ENCODE measurements at regions not wholly inside any gene's neighbourhood (a gene's known extent, or its start where the extent isn't known, plus 50 kb on each side); places are given as distances from the start of the nearest gene placed in this dataset.

DNA sequence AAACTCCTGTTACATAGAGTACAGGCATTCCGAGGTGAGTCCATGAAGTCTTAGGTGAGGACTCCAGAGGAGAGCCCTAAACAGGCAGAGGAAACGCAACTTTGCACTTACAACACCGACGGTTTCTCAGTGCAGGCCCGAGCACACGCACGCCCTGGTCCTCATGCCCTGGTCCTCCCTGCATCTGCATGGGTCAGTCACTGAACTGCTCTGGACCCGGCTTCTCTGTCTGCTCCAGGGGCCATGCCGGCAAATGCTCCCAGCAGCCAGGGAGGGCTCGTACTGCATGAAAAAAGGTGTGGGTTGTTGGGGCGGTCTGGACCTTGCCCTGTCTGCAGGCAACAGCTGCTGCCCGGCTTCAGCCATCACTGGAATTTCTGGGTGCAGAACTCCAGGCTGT lies 317.3 kb upstream of the SHH start:
- Mint-ChIP-seq H3K27ac (no peak overlapping the region), H3K9me3 (ENCODE audit: insufficient read depth) (no peaks in the 10 kb centered on the region), H3K4me3 (no peak overlapping the region), H3K4me1 (no peaks in the 10 kb centered on the region), H3K27me3 (no peaks in the 10 kb centered on the region)
- Histone ChIP-seq H3K4me3 (ENCODE audit: control extremely low read depth in 1 of 5, extremely low read depth in 1 of 5, insufficient read depth in 1 of 5, low read depth in 2 of 5, low read length in 4 of 5) (no peak overlapping the region), H3K4me1 (ENCODE audit: control insufficient read depth in 2 of 2, insufficient read depth in 2 of 2, low read length in 2 of 2) (no peaks in the 10 kb centered on the region), H3K27ac (ENCODE audit: low read length in 2 of 2) (no peak overlapping the region), H3K79me2 (ENCODE audit: control insufficient read depth, insufficient read depth, low read length) (no peaks in the 10 kb centered on the region), H3K36me3 (replicated peaks in 1 of 2; ENCODE audit: control extremely low read depth in 1 of 2, control insufficient read depth in 1 of 2, extremely low read depth in 1 of 2, insufficient read depth in 2 of 2, low read length in 1 of 2) (no peaks in the 10 kb centered on the region), H3K27me3 (replicated peaks in 1 of 4; ENCODE audit: control extremely low read depth in 1 of 4, control insufficient read depth in 3 of 4, insufficient read depth in 4 of 4, low read length in 3 of 4) (no peaks in the 10 kb centered on the region), H4K20me1 (ENCODE audit: control insufficient read depth, insufficient read depth, low read length, poor library complexity, severe bottlenecking) (no peaks in the 10 kb centered on the region), H2AFZ (ENCODE audit: insufficient read depth, low read depth, low read length, poor library complexity, severe bottlenecking) (no peak overlapping the region), H3K9me3 (ENCODE audit: control extremely low read depth in 1 of 3, control insufficient read depth in 2 of 3, insufficient read depth in 1 of 3, low read length in 2 of 3) (peaks cover 0 to 14% (median 0%) of the 10 kb centered on the region in 3 donors), H3K4me2 (replicated peaks; ENCODE audit: low read depth, low read length, poor library complexity, severe bottlenecking) (no peak overlapping the region), H3K9ac (ENCODE audit: low read length) (no peak overlapping the region)
- ATAC-seq (ENCODE audit: low read depth) (no peak), DNase-seq (no peak)
- ChIA-PET CTCF (no interaction called here), POLR2A (no interaction called here)
- intact Hi-C loops (cut with micrococcal nuclease) = no loop called here
- TF ChIP-seq EZH2 (IDR thresholded peaks at IDR 0.05; ENCODE audit: borderline replicate concordance, insufficient read depth, low read depth, low read length, poor library complexity, severe bottlenecking) (no peak), CTCF (IDR thresholded peaks at IDR 0.05) (no peak)
- 86% methylated on average over 12 of the region's 12 CpGs for WGBS (ENCODE audit: insufficient coverage)

DNA sequence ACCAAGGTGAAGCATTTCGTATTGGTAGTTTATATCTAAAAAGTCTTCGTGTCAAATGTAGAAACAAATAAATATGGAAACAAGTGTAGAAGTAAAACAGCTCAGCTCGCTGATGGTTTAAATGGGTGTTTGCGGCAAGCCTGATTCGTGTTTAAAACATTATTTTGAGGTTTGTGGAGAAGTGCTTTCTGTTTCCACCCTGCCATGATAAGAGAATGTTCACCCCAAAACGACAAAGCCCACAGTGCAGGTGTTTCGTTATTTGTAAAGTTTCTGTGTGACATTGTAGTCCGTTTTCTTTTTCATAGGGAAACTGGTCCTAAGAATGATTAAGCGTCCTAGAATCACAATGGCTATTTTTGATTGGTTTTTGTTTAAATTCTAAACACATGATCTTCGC lies 316.2 kb upstream of the SHH start:
- no peak overlapping the region for H2AFZ ChIP-seq (ENCODE audit: insufficient read depth, low read depth, low read length, poor library complexity, severe bottlenecking)
- H3K79me2 ChIP-seq (ENCODE audit: control insufficient read depth, insufficient read depth, low read length) = no peaks in the 10 kb centered on the region
- ChIA-PET CTCF (no interaction called here), POLR2A (no interaction called here)
- Mint-ChIP-seq H3K9me3 (ENCODE audit: insufficient read depth) (no peaks in the 10 kb centered on the region), H3K27me3 (no peaks in the 10 kb centered on the region), H3K4me1 (no peaks in the 10 kb centered on the region), H3K4me3 (no peak overlapping the region), H3K27ac (no peak overlapping the region)
- WGBS (ENCODE audit: insufficient coverage) = 94% methylated on average over 5 of the region's 10 CpGs
- no peak overlapping the region for H3K4me2 ChIP-seq (replicated peaks; ENCODE audit: low read depth, low read length, poor library complexity, severe bottlenecking)
- no peaks in the 10 kb centered on the region for H4K20me1 ChIP-seq (ENCODE audit: control insufficient read depth, insufficient read depth, low read length, poor library complexity, severe bottlenecking)
- no peak for DNase-seq
- H3K4me1 ChIP-seq (ENCODE audit: control insufficient read depth in 2 of 2, insufficient read depth in 2 of 2, low read length in 2 of 2) = no peaks in the 10 kb centered on the region
- intact Hi-C loops (cut with micrococcal nuclease) = no loop called here
- H3K9me3 ChIP-seq (ENCODE audit: control extremely low read depth in 1 of 3, control insufficient read depth in 2 of 3, insufficient read depth in 1 of 3, low read length in 2 of 3) = peaks cover 0 to 18% (median 0%) of the 10 kb centered on the region in 3 donors
- no peak overlapping the region for H3K4me3 ChIP-seq (ENCODE audit: control extremely low read depth in 1 of 5, extremely low read depth in 1 of 5, insufficient read depth in 1 of 5, low read depth in 2 of 5, low read length in 4 of 5)
- no peak for ATAC-seq (ENCODE audit: low read depth)
- no peak overlapping the region for H3K27ac ChIP-seq (ENCODE audit: low read length in 2 of 2)
- H3K27me3 ChIP-seq (replicated peaks in 1 of 4; ENCODE audit: control extremely low read depth in 1 of 4, control insufficient read depth in 3 of 4, insufficient read depth in 4 of 4, low read length in 3 of 4) = no peaks in the 10 kb centered on the region
- TF ChIP-seq EZH2 (IDR thresholded peaks at IDR 0.05; ENCODE audit: borderline replicate concordance, insufficient read depth, low read depth, low read length, poor library complexity, severe bottlenecking) = no peak
- no peak for TF ChIP-seq CTCF (IDR thresholded peaks at IDR 0.05)
- no peak overlapping the region for H3K9ac ChIP-seq (ENCODE audit: low read length)
- no peaks in the 10 kb centered on the region for H3K36me3 ChIP-seq (replicated peaks in 1 of 2; ENCODE audit: control extremely low read depth in 1 of 2, control insufficient read depth in 1 of 2, extremely low read depth in 1 of 2, insufficient read depth in 2 of 2, low read length in 1 of 2)

Data from B cell (primary cell).